Stimulated activated CD8-positive, alpha-beta memory T cell treated with anti-CD3 and anti-CD28 coated beads, Interleukin-12 subunit alpha, Interleukin-12 subunit beta, amount 100 ng/mL, for 24 hours (primary cell): ENCODE measurements at regions not wholly inside any gene's neighbourhood (a gene's known extent, or its start where the extent isn't known, plus 50 kb on each side); places are given as distances from the start of the nearest gene placed in this dataset.

Experiments used
- DNase-seq: peaks from one replicate; pipeline ENCODE4 v3.0.0-alpha.2; 2020; ENCODE audit errors: extremely low read depth

- DNase-seq, result no peak
These were observed 843.2 kb upstream of the SLIT2 start for GRCh38 chr4:19408490-19408889.

- DNase-seq, result no peak
These were observed 844.9 kb upstream of the SLIT2 start for GRCh38 chr4:19406789-19407188.

DNA sequence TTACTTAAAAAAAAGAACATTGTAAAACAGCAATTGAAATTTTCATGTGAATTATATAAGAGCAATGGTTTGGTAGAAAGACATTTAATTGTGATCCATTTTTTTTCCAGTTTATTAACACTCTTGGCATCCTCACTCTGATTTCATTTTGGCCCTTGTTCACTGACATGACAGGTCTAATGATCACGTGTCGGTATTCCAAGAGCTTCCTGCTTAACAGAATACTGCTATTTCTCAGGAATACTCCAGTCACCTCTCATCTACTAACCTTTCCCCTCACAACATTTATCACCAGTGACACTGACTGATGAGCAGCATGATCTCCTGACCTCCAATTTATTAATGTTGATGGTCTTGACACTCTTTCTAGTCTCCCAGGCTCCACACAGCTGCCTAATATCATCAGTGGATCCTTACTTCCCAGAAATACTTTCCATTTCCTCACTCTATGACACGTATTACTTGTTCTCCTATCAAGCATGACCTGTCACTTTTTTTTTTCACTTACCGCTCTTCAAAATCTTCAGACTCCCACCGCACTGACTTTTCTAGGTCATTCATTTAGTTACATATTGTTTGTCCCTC, 847.8 kb upstream of the SLIT2 start:
- no peak for DNase-seq

- DNase-seq, result no peak
These were observed 849.1 kb upstream of the SLIT2 start for GRCh38 chr4:19402581-19403065.

- DNase-seq, result no peak
These were observed 850.2 kb upstream of the SLIT2 start for GRCh38 chr4:19401301-19402080.

GRCh38 chr4:19400820-19401219, 850.9 kb upstream of the SLIT2 start:
- no peak for DNase-seq

GRCh38 chr4:19399001-19399400, 852.7 kb upstream of the SLIT2 start:
- DNase-seq, result no peak

DNA sequence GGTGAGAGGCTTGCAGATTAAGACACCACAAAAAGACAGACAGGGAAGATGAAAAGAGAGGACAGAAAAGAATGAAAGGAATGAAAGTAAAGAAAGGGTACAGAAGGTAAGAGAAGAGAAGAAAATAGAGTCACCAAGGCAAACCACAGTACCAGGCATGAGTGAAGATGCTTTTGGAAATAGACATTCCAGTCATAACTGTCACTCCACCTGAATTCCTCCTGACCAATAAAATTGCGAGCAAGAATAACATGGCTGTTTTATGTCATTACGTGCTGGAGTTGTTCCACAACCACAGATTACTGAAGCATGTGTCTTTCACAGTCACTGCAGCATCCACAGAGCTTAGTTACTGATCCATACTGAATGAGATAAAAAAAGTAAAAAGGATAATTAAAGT, 864.9 kb upstream of the SLIT2 start:
- no peak for DNase-seq

GRCh38 chr4:19382993-19383756, 868.5 kb upstream of the SLIT2 start:
- DNase-seq, result no peak

DNA sequence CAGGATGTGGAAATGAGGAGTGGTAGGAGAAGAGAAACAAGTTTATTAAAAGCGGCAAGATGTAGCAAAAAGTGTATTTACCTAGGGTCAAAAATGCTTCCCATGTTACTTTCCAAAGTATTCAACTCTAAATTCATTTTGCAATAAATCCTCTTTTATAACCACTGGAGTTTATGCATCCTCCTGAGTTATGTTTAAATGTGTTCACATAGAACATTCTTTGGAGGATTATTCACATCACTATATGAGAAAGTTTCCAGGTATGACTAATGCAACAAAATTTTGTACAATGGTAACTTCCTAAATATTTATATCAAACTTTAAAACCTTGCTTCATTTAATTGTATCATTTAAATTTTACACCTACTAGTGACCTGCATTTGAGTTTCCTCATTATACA, 870.6 kb upstream of the SLIT2 start:
- no peak for DNase-seq

- DNase-seq, result no peak
These were observed 871.1 kb upstream of the SLIT2 start for GRCh38 chr4:19380600-19380999.

DNA sequence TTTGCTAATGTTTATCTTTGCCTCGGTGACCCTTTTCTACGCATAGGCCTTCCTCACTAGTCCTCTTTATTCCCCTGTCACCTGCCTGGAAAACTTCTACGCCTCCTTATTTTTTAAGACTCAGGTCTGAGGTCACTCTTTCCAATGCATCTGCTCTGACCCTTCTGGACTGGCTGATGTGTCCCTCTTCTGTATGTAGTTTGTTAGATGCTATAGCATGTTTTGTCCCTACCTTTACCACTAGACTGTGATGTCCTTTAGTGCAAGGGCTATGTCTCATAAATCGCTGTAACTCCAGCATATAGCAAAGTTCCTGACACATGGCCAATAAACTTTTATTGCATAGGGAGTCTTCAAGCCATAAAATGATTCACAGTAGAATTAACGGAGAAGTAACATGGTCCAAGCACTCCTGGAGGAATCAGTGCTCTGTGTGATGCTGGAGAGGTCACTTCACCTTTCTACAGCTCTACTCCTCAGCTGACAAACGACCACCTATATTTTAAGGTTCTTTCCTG, 872.5 kb upstream of the SLIT2 start:
- DNase-seq, result no peak

- no peak for DNase-seq
These were observed 875.8 kb upstream of the SLIT2 start for GRCh38 chr4:19375931-19376330.

- no peak for DNase-seq
These were observed 876.4 kb upstream of the SLIT2 start for GRCh38 chr4:19375136-19375804.

DNA sequence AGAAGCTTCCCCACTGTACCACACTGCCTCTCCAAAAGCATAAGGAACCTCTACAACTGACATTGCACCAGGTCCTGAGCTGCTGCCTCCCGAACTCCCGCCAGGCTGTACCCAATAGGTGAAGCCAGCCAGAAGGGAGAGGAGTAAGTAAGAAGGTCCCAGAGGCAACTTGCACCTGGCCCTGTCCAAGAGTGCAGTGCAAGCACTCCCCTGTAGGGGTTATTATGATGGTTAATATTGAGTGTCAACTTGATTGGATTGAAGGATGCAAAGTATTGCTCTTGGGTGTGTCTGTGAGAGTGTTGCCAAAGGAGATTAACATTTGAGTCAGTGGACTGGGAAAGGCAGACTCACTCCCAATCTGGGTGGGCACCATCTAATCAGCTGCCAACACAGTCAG, 879.3 kb upstream of the SLIT2 start:
- no peak for DNase-seq

- DNase-seq, result no peak
These were observed 882.9 kb upstream of the SLIT2 start for GRCh38 chr4:19368800-19369199.

DNA sequence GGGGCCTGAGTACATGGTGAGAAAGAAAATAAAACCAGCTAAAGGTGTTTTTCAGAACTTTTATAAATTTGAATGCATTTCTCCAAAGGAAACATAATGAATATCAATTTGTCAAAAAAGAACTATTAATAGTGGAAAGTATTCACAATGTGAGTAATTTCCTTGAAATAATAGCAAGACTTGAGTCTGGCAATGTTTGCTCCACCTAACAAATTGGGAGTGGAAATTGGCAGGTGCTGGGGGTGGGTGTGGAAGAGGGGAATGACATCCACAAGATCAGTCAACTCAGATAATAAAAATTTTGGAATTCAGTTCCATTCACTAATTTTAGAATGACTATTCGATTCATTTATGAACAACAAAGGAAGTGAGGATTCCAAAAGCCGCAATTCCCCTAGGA, 884.8 kb upstream of the SLIT2 start:
- no peak for DNase-seq

DNA sequence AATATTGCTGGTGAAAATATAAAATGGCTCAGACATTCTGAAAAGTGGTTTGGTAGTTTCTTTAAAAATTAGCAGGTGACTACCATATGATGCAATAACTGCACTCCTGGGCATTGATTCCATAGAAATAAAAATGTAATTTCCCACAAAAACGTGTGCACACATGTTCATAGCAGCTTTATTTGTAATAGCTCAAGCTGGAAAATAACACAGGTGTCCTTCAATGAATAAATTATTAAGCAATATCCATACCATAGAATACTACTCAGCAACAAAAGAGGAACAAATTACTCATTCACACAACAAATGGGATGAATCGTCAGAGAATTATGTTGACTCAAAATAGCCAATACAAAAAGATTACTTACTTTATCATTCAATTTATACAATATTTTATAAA, 893.7 kb upstream of the SLIT2 start:
- DNase-seq, result no peak

DNA sequence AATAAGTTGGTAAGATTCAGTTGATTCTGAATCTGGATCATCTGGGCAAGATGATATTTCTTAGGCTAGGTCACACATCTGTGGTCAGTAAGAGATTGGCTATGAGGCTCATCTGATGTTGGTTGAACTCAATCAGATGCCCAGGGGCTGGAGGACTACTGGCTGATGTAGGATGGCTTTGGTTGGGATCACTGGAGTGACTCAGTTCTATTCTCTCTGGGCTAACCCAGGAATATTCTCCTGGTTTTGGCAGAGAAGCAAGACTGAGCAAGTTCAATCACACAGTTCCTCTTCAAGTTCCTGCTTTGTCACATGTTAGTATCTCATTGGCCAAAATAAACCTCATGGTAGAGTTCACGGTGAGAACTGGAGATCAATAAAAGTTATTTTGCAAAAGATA, 902.3 kb upstream of the SLIT2 start:
- DNase-seq, result no peak

GRCh38 chr4:19348746-19349145, 903.0 kb upstream of the SLIT2 start:
- DNase-seq, result no peak

DNA sequence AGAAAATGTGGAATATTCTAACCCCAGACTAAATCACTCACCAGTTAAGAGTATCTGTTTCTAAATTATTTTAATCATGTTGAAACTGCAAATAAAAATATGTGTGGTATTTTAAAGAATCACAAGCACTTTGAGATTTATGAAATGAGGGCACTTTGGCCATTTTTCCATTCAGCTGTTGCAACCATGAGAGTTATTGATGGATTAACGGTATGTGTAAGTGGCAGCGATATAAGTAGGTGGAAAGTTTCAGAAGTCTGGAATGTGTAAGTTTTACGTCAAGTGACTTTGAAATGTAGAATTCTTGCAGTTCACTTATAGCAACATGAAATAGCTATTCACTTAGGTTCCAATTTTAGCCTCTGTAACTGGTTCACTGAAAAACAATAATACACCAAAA, 905.1 kb upstream of the SLIT2 start:
- no peak for DNase-seq

- no peak for DNase-seq
These were observed 922.1 kb upstream of the SLIT2 start for GRCh38 chr4:19329631-19330030.
